ENCODE measurements at regions not wholly inside any gene's neighbourhood (a gene's known extent, or its start where the extent isn't known, plus 50 kb on each side); places are given as distances from the start of the nearest gene placed in this dataset.

DNA sequence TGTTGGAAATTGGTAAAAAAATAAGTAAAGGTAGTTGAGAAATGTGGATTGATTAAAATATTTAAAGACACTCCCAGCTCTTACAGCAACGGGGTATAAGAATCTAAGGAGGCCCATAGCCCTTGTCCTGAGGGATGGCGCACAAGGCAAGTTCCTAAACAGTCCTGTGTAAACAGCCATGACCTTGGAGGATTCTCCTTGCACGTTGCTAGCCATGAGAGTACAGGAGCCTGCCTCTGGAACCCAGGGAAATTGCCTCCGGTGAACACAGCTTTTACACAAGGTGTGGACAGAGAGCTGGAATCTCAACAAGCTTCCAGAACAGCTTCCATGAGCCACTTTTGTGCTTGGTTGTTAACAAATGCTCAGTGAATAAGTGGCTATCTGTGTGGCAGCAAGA lies 378.2 kb downstream of the FOXO1 start:
- Histone ChIP-seq H2AFZ (ENCODE audit: insufficient read depth, low read length, poor library complexity) (no peak overlapping the region), H3K4me1 (ENCODE audit: control insufficient read depth in 1 of 2, insufficient read depth in 2 of 2, low read length in 2 of 2) (peaks cover 16 to 20% of the 10 kb centered on the region in 2 experiments), H4K8ac (ENCODE audit: low read depth, low read length) (no peak overlapping the region), H3K4me2 (ENCODE audit: low read length) (no peak overlapping the region), H2BK120ac (ENCODE audit: insufficient read depth, low read length, poor library complexity) (no peak overlapping the region), H3K79me1 (ENCODE audit: low read length) (peaks cover 13% of the 10 kb centered on the region), H3K9ac (ENCODE audit: low read length) (no peak overlapping the region), H3K23ac (ENCODE audit: low read length) (no peak overlapping the region), H3K18ac (ENCODE audit: low read length) (no peak overlapping the region), H4K12ac (ENCODE audit: low read depth, low read length) (no peak overlapping the region), H3K9me3 (ENCODE audit: insufficient read depth, low read depth, low read length) (peaks cover 2% of the 10 kb centered on the region), H3K27ac (ENCODE audit: low read depth, low read length) (peak overlapping the region; percentile 32), H2AK5ac (ENCODE audit: low read length) (no peak overlapping the region), H3K4ac (ENCODE audit: low read depth, low read length) (no peak overlapping the region), H3K79me2 (ENCODE audit: control insufficient read depth, insufficient read depth, low read length, poor library complexity) (no peaks in the 10 kb centered on the region), H3K27me3 (ENCODE audit: insufficient read depth, low read length) (no peaks in the 10 kb centered on the region), H3K4me3 (ENCODE audit: low read depth, low read length) (no peak overlapping the region), H3K36me3 (ENCODE audit: control insufficient read depth in 1 of 2, insufficient read depth in 2 of 2, low read length in 2 of 2) (no peaks in the 10 kb centered on the region), H2BK5ac (ENCODE audit: low read depth, low read length, poor library complexity) (no peak overlapping the region), H3K14ac (ENCODE audit: low read length) (no peak overlapping the region), H2BK12ac (ENCODE audit: low read length) (peak overlapping the region; percentile 58), H4K91ac (ENCODE audit: low read depth, low read length) (no peak overlapping the region)
- DNase-seq, result no peak
- no CpG with 5 or more reads among the region's 4 CpGs for WGBS (ENCODE audit: extremely low coverage, insufficient coverage, insufficient read length)

GRCh38 chr13:40290758-40291157 lies 375.7 kb downstream of the FOXO1 start:
- Histone ChIP-seq H3K79me2 (ENCODE audit: control insufficient read depth, insufficient read depth, low read length, poor library complexity) (no peaks in the 10 kb centered on the region), H4K12ac (ENCODE audit: low read depth, low read length) (no peak overlapping the region), H3K18ac (ENCODE audit: low read length) (no peak overlapping the region), H3K4ac (ENCODE audit: low read depth, low read length) (no peak overlapping the region), H3K79me1 (ENCODE audit: low read length) (peaks cover 5% of the 10 kb centered on the region), H3K9ac (ENCODE audit: low read length) (no peak overlapping the region), H3K9me3 (ENCODE audit: insufficient read depth, low read depth, low read length) (no peaks in the 10 kb centered on the region), H3K14ac (ENCODE audit: low read length) (no peak overlapping the region), H3K4me2 (ENCODE audit: low read length) (no peak overlapping the region), H4K91ac (ENCODE audit: low read depth, low read length) (no peak overlapping the region), H3K4me3 (ENCODE audit: low read depth, low read length) (no peak overlapping the region), H2BK12ac (ENCODE audit: low read length) (no peak overlapping the region), H2AK5ac (ENCODE audit: low read length) (no peak overlapping the region), H2AFZ (ENCODE audit: insufficient read depth, low read length, poor library complexity) (no peak overlapping the region), H3K4me1 (ENCODE audit: control insufficient read depth in 1 of 2, insufficient read depth in 2 of 2, low read length in 2 of 2) (peaks cover 7 to 11% of the 10 kb centered on the region in 2 experiments), H3K36me3 (ENCODE audit: control insufficient read depth in 1 of 2, insufficient read depth in 2 of 2, low read length in 2 of 2) (no peaks in the 10 kb centered on the region), H4K8ac (ENCODE audit: low read depth, low read length) (no peak overlapping the region), H3K27me3 (ENCODE audit: insufficient read depth, low read length) (no peaks in the 10 kb centered on the region), H2BK120ac (ENCODE audit: insufficient read depth, low read length, poor library complexity) (no peak overlapping the region), H2BK5ac (ENCODE audit: low read depth, low read length, poor library complexity) (no peak overlapping the region), H3K27ac (ENCODE audit: low read depth, low read length) (no peak overlapping the region), H3K23ac (ENCODE audit: low read length) (no peak overlapping the region)
- WGBS (ENCODE audit: extremely low coverage, insufficient coverage, insufficient read length), result no CpG with 5 or more reads among the region's 1 CpG
- DNase-seq, result no peak

GRCh38 chr13:40292108-40292507 lies 374.3 kb downstream of the FOXO1 start:
- Histone ChIP-seq H2BK12ac (ENCODE audit: low read length) (no peak overlapping the region), H3K36me3 (ENCODE audit: control insufficient read depth in 1 of 2, insufficient read depth in 2 of 2, low read length in 2 of 2) (peaks cover 0 to 2% of the 10 kb centered on the region in 2 experiments), H3K27me3 (ENCODE audit: insufficient read depth, low read length) (no peaks in the 10 kb centered on the region), H3K79me1 (ENCODE audit: low read length) (peaks cover 5% of the 10 kb centered on the region), H4K91ac (ENCODE audit: low read depth, low read length) (no peak overlapping the region), H3K9me3 (ENCODE audit: insufficient read depth, low read depth, low read length) (peaks cover 2% of the 10 kb centered on the region), H2AK5ac (ENCODE audit: low read length) (no peak overlapping the region), H2BK120ac (ENCODE audit: insufficient read depth, low read length, poor library complexity) (no peak overlapping the region), H2BK5ac (ENCODE audit: low read depth, low read length, poor library complexity) (no peak overlapping the region), H3K23ac (ENCODE audit: low read length) (no peak overlapping the region), H3K4me1 (ENCODE audit: control insufficient read depth in 1 of 2, insufficient read depth in 2 of 2, low read length in 2 of 2) (peaks cover 7 to 11% of the 10 kb centered on the region in 2 experiments), H3K79me2 (ENCODE audit: control insufficient read depth, insufficient read depth, low read length, poor library complexity) (no peaks in the 10 kb centered on the region), H3K27ac (ENCODE audit: low read depth, low read length) (no peak overlapping the region), H3K4me2 (ENCODE audit: low read length) (no peak overlapping the region), H3K4me3 (ENCODE audit: low read depth, low read length) (no peak overlapping the region), H3K9ac (ENCODE audit: low read length) (no peak overlapping the region), H3K18ac (ENCODE audit: low read length) (no peak overlapping the region), H3K4ac (ENCODE audit: low read depth, low read length) (no peak overlapping the region), H4K8ac (ENCODE audit: low read depth, low read length) (no peak overlapping the region), H4K12ac (ENCODE audit: low read depth, low read length) (no peak overlapping the region), H3K14ac (ENCODE audit: low read length) (no peak overlapping the region), H2AFZ (ENCODE audit: insufficient read depth, low read length, poor library complexity) (no peak overlapping the region)
- WGBS (ENCODE audit: extremely low coverage, insufficient coverage, insufficient read length), result no CpG with 5 or more reads among the region's 5 CpGs
- no peak for DNase-seq

DNA sequence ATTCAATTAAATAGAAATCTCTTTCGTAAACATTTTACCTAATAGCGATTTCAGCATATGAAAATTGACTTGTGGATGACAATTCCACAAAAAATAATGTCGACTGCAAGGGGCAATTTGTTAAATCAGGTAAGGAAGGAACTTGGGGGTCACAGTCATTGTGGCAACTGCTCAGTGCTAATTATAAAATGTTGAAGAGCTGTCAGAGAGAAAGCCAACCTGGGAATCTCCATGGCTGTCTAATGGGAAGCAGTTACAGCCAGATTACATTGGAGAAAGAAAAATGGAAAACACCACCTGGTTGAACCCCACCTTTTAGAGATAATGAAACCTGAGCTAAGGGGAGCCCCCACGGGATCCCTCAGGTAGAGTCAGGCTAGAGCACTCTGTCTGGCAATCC lies 373.9 kb downstream of the FOXO1 start:
- no peak overlapping the region for H2BK12ac ChIP-seq (ENCODE audit: low read length)
- H3K14ac ChIP-seq (ENCODE audit: low read length), result no peak overlapping the region
- no peaks in the 10 kb centered on the region for H3K27me3 ChIP-seq (ENCODE audit: insufficient read depth, low read length)
- no peak overlapping the region for H3K9ac ChIP-seq (ENCODE audit: low read length)
- H3K79me2 ChIP-seq (ENCODE audit: control insufficient read depth, insufficient read depth, low read length, poor library complexity), result no peaks in the 10 kb centered on the region
- no peak overlapping the region for H2BK120ac ChIP-seq (ENCODE audit: insufficient read depth, low read length, poor library complexity)
- DNase-seq, result no peak
- WGBS (ENCODE audit: extremely low coverage, insufficient coverage, insufficient read length), result no CpG with 5 or more reads among the region's 4 CpGs
- H3K27ac ChIP-seq (ENCODE audit: low read depth, low read length), result no peak overlapping the region
- H2AFZ ChIP-seq (ENCODE audit: insufficient read depth, low read length, poor library complexity), result no peak overlapping the region
- no peak overlapping the region for H3K23ac ChIP-seq (ENCODE audit: low read length)
- H3K4me3 ChIP-seq (ENCODE audit: low read depth, low read length), result no peak overlapping the region
- H4K91ac ChIP-seq (ENCODE audit: low read depth, low read length), result no peak overlapping the region
- H3K4me1 ChIP-seq (ENCODE audit: control insufficient read depth in 1 of 2, insufficient read depth in 2 of 2, low read length in 2 of 2), result peaks cover 6 to 9% of the 10 kb centered on the region in 2 experiments
- peaks cover 4% of the 10 kb centered on the region for H3K79me1 ChIP-seq (ENCODE audit: low read length)
- H4K12ac ChIP-seq (ENCODE audit: low read depth, low read length), result no peak overlapping the region
- peaks cover 2% of the 10 kb centered on the region for H3K9me3 ChIP-seq (ENCODE audit: insufficient read depth, low read depth, low read length)
- no peak overlapping the region for H3K18ac ChIP-seq (ENCODE audit: low read length)
- no peak overlapping the region for H4K8ac ChIP-seq (ENCODE audit: low read depth, low read length)
- H3K4ac ChIP-seq (ENCODE audit: low read depth, low read length), result no peak overlapping the region
- H2BK5ac ChIP-seq (ENCODE audit: low read depth, low read length, poor library complexity), result no peak overlapping the region
- H3K36me3 ChIP-seq (ENCODE audit: control insufficient read depth in 1 of 2, insufficient read depth in 2 of 2, low read length in 2 of 2), result peaks cover 0 to 2% of the 10 kb centered on the region in 2 experiments
- H2AK5ac ChIP-seq (ENCODE audit: low read length), result no peak overlapping the region
- H3K4me2 ChIP-seq (ENCODE audit: low read length), result no peak overlapping the region

Data from trophoblast cell (in vitro differentiated cells and primary cell).